MM.1S (cell line): ENCODE measurements at regions not wholly inside any gene's neighbourhood (a gene's known extent, or its start where the extent isn't known, plus 50 kb on each side); places are given as distances from the start of the nearest gene placed in this dataset.

Source experiments
- DNase-seq: peaks from one replicate; pipeline ENCODE4 v3.0.0-alpha.2; 2015
- H2AFZ ChIP-seq: fragments of 300-600 bp; sonication (generic); 2 replicates; pipeline ENCODE4 v1.6.0; 2016; ENCODE audit warnings: antibody characterized with exemption, low read length
- H3F3A ChIP-seq: fragments of 300-600 bp; sonication (generic); 2 replicates; pipeline ENCODE4 v1.6.1; 2016; ENCODE audit warnings: mild to moderate bottlenecking, antibody characterized with exemption, low read length, moderate library complexity, mixed read lengths; ENCODE audit not compliant: insufficient read depth
- H3K27ac ChIP-seq: fragments of 300-600 bp; sonication (generic); 2 replicates; pipeline ENCODE4 v1.5.1; 2016; ENCODE audit warnings: mild to moderate bottlenecking, low read length
- H3K27me3 ChIP-seq: fragments of 300-600 bp; sonication (generic); replicated peaks from 2 replicates; pipeline ENCODE4 v1.6.0; 2016; ENCODE audit warnings: low read length; ENCODE audit not compliant: insufficient read depth
- H3K36me3 ChIP-seq: fragments of 300-600 bp; sonication (generic); replicated peaks from 2 replicates; pipeline ENCODE4 v1.6.1; 2016; ENCODE audit warnings: mild to moderate bottlenecking, low read length, mixed read lengths; ENCODE audit not compliant: insufficient read depth
- H3K4me1 ChIP-seq: fragments of 300-600 bp; sonication (generic); 2 replicates; pipeline ENCODE4 v1.6.1; 2016; ENCODE audit warnings: low read length, mixed read lengths
- H3K4me2 ChIP-seq: fragments of 300-600 bp; sonication (generic); 2 replicates; pipeline ENCODE4 v1.6.0; 2016; ENCODE audit warnings: low read depth, low read length
- H3K4me3 ChIP-seq: fragments of 300-600 bp; sonication (generic); 2 replicates; pipeline ENCODE4 v1.5.1; 2016; ENCODE audit warnings: low read length, mixed read lengths
- H3K79me2 ChIP-seq: fragments of 300-600 bp; sonication (generic); 2 replicates; pipeline ENCODE4 v1.6.1; 2016; ENCODE audit warnings: mixed run types, low read length, mixed read lengths
- H3K9ac ChIP-seq: fragments of 300-600 bp; sonication (generic); 2 replicates; pipeline ENCODE4 v1.6.1; 2016; ENCODE audit warnings: low read length, mixed read lengths
- H3K9me2 ChIP-seq: fragments of 300-600 bp; sonication (generic); replicated peaks from 2 replicates; pipeline ENCODE4 v1.6.1; 2016; ENCODE audit warnings: mild to moderate bottlenecking, low read length, mixed read lengths; ENCODE audit not compliant: insufficient read depth
- H3K9me3 ChIP-seq: fragments of 300-600 bp; sonication (generic); replicated peaks from 2 replicates; pipeline ENCODE4 v1.6.1; 2016; ENCODE audit warnings: mild to moderate bottlenecking, low read length, mixed read lengths; ENCODE audit not compliant: insufficient read depth
- H4K20me1 ChIP-seq: fragments of 300-600 bp; sonication (generic); 2 replicates; pipeline ENCODE4 v1.6.1; 2016; ENCODE audit warnings: mild to moderate bottlenecking, low read length, moderate library complexity, mixed read lengths; ENCODE audit not compliant: insufficient read depth
- EZH2 ChIP-seq: fragments of 300-600 bp; sonication (generic); optimal IDR thresholded peaks from 2 replicates; pipeline ENCODE3; 2017; ENCODE audit warnings: low read depth, mild to moderate bottlenecking, antibody characterized with exemption, low read length, mixed read lengths
- EZH2phosphoT487 ChIP-seq: fragments of 300-600 bp; sonication (generic); IDR thresholded peaks from 2 replicates; pipeline ENCODE4 v1.6.1; 2018; ENCODE audit warnings: antibody characterized with exemption, low read length
- TF ChIP-seq, protein P1 (sequence below): fragments of 300-600 bp; sonication (generic); IDR thresholded peaks from 2 replicates; pipeline ENCODE4 v1.5.1; 2016; ENCODE audit warnings: antibody characterized with exemption, low read length, mixed read lengths

DNA sequence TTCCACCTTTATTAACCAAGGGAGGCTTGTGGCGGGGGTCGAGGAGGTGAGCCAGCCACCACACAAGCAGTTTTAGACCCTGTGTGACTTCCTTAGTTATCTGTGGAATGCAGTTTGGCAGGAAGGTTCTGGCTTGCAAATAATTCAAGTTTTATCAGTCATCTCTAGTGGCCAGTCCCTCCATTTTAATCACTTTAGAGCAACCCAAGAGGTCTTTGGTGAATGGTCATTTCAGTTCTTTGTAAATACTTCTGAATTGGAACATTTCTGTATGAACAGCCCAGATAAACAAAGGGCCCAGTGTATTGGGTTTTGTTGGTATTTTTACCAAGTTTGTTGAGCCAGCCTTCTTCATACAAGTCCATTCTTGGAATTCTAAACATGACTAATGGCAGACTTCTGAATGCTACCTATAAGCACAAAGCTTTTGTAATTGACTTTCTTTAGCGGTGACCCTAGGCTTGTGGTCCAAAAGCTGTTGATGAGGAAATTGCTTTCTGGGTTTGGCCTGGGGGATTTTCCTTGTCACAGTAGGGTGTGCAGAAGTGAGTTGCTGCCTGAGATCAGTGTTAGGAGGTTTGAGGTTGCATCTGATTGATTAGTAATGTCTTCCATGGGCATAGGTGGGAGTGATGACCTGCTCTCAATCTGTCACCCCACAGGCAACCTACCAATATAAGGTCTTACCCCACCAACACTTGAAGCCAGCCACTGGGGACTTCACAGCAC lies 193.3 kb upstream of the TOPAZ1 start:
- H3K27me3 ChIP-seq, result no peaks in the 10 kb centered on the region
- no peak overlapping the region for H3K4me2 ChIP-seq
- H3K79me2 ChIP-seq, result peaks cover 8% of the 10 kb centered on the region
- H2AFZ ChIP-seq, result no peak overlapping the region
- H3K4me3 ChIP-seq, result no peak overlapping the region
- no peaks in the 10 kb centered on the region for H3K9me2 ChIP-seq
- H3K9me3 ChIP-seq, result no peaks in the 10 kb centered on the region
- H3K9ac ChIP-seq, result no peak overlapping the region
- no peaks in the 10 kb centered on the region for H4K20me1 ChIP-seq
- no peak for TF ChIP-seq EZH2phosphoT487
- TF ChIP-seq, protein P1, sequence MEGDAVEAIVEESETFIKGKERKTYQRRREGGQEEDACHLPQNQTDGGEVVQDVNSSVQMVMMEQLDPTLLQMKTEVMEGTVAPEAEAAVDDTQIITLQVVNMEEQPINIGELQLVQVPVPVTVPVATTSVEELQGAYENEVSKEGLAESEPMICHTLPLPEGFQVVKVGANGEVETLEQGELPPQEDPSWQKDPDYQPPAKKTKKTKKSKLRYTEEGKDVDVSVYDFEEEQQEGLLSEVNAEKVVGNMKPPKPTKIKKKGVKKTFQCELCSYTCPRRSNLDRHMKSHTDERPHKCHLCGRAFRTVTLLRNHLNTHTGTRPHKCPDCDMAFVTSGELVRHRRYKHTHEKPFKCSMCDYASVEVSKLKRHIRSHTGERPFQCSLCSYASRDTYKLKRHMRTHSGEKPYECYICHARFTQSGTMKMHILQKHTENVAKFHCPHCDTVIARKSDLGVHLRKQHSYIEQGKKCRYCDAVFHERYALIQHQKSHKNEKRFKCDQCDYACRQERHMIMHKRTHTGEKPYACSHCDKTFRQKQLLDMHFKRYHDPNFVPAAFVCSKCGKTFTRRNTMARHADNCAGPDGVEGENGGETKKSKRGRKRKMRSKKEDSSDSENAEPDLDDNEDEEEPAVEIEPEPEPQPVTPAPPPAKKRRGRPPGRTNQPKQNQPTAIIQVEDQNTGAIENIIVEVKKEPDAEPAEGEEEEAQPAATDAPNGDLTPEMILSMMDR, result no peak
- TF ChIP-seq EZH2, result no peak
- no peaks in the 10 kb centered on the region for H3K36me3 ChIP-seq
- H3K27ac ChIP-seq, result no peak overlapping the region
- H3F3A ChIP-seq, result peaks cover 16% of the 10 kb centered on the region
- H3K4me1 ChIP-seq, result peaks cover 19% of the 10 kb centered on the region
- DNase-seq, result no peak

DNA sequence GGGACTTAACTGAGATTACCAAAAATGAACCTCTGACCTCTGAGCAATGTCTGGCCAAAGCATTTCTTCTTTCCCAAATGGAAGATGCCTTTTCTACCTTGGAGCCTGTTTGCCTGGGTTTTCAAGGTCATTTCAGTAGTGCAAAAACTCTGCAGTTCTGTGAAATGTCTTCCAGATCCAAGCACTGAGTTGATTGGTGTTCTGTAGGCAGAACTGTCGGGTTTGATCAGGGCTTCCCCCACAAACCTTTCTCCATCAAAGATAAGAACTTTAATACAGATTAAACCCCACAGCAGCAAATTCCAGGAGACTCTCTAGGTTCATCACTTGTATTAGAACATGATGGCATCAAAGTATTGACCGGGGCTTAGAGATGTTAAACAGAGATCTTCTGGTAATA lies 192.7 kb upstream of the TOPAZ1 start:
- Histone ChIP-seq H3K4me1 (peaks cover 19% of the 10 kb centered on the region), H4K20me1 (no peaks in the 10 kb centered on the region), H3F3A (peaks cover 16% of the 10 kb centered on the region), H3K4me2 (no peak overlapping the region), H3K9me2 (no peaks in the 10 kb centered on the region), H2AFZ (no peak overlapping the region), H3K27me3 (no peaks in the 10 kb centered on the region), H3K9ac (no peak overlapping the region), H3K4me3 (no peak overlapping the region), H3K79me2 (peaks cover 8% of the 10 kb centered on the region; the same call in 1 of the 2 replicates), H3K27ac (no peak overlapping the region), H3K36me3 (no peaks in the 10 kb centered on the region), H3K9me3 (no peaks in the 10 kb centered on the region)
- TF ChIP-seq, protein P1, result no peak
- TF ChIP-seq EZH2phosphoT487, result no peak
- no peak for DNase-seq

DNA sequence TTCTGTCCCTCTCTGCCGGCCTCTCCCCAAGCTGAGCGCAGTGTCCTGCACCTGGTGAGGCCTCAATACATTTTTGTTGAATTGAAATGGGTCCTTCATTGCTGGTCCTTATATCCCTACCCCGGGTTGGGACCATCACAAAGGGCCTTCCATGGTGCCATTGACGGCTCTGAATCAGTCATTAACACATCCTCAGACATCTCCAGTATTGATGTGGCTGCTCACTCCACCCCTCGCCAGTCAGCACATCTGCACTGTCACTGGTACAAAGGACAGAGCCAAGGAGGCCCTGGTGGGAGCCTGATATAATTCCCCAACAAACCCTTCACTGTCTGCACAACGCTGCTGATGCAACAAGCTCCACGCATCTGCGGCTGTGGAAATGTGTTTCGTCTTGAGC lies 191.6 kb upstream of the TOPAZ1 start:
- Histone ChIP-seq H3K4me2 (no peak overlapping the region), H3K4me3 (no peak overlapping the region), H3K4me1 (peaks cover 15% of the 10 kb centered on the region)

More for the DNA sequence above, 191.6 kb upstream of the TOPAZ1 start:
- no peaks in the 10 kb centered on the region for H3K27me3 ChIP-seq
- H3K79me2 ChIP-seq, result 0 out of 2 replicates have a peak, but pooled peaks cover 8% of the 10 kb centered on the region
- peaks cover 12% of the 10 kb centered on the region for H3F3A ChIP-seq
- no peaks in the 10 kb centered on the region for H3K9me2 ChIP-seq
- H3K9me3 ChIP-seq, result no peaks in the 10 kb centered on the region
- no peaks in the 10 kb centered on the region for H4K20me1 ChIP-seq
- no peak overlapping the region for H2AFZ ChIP-seq
- no peaks in the 10 kb centered on the region for H3K36me3 ChIP-seq
- H3K27ac ChIP-seq, result no peak overlapping the region
- TF ChIP-seq EZH2 (no peak), EZH2phosphoT487 (no peak)
- TF ChIP-seq, protein P1, result no peak
- H3K9ac ChIP-seq, result no peak overlapping the region
- no peak for DNase-seq
